ENCODE measurements at regions not wholly inside any gene's neighbourhood (a gene's known extent, or its start where the extent isn't known, plus 50 kb on each side); places are given as distances from the start of the nearest gene placed in this dataset.

DNA sequence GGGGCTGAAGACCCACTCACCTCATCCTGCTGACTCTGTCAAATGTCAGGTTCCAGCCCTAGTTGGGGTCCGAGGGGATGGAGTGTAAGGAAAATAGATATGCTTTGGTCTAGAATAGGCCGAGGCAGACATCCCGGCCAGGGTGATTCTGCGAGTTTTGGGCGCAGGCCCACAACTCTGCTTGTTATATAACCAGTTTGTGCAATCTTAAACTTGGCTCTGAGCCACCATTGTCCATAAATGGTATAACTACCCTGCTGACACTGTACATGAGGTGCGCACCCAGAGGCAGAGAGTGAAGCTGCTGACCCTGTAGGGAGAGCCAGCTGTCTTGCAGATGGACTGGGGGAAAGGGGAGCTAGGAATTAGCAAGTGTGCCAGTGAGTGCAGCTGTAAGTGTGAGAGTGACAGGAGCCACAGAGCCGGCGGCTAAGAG, 1388.8 kb downstream of the AMY1C start:
- H3K4me1 Mint-ChIP-seq = no peaks in the 10 kb centered on the region
- no peak overlapping the region for H3K4me3 ChIP-seq (ENCODE audit: control insufficient read depth in 1 of 2, extremely low read depth in 1 of 2, low read length in 1 of 2)
- peaks cover 10 to 28% (median 14%) of the 10 kb centered on the region in 3 donors for H3K9me3 Mint-ChIP-seq
- ChIA-PET POLR2A (no interaction called here), CTCF (no interaction called here)
- WGBS (ENCODE audit: insufficient coverage) = 96% methylated on average over 5 of the region's 8 CpGs
- H3K4me1 ChIP-seq (ENCODE audit: control insufficient read depth in 1 of 2, extremely low read depth in 1 of 2, insufficient read depth in 2 of 2, low read length in 2 of 2) = no peaks in the 10 kb centered on the region
- DNase-seq (no peak), ATAC-seq (replicated peaks in 1 of 4) (no peak)
- H3K9me3 ChIP-seq = no peaks in the 10 kb centered on the region
- no peaks in the 10 kb centered on the region for H3K36me3 Mint-ChIP-seq
- no peaks in the 10 kb centered on the region for H3K27me3 ChIP-seq (replicated peaks in 1 of 2; ENCODE audit: control insufficient read depth in 2 of 2, extremely low read depth in 1 of 2, insufficient read depth in 2 of 2, low read length in 1 of 2)
- H3K27me3 Mint-ChIP-seq = no peaks in the 10 kb centered on the region
- no peak overlapping the region for H3K27ac ChIP-seq (ENCODE audit: low read length)
- no peak overlapping the region for H3K27ac Mint-ChIP-seq
- no peaks in the 10 kb centered on the region for H3K36me3 ChIP-seq (ENCODE audit: control insufficient read depth in 2 of 2, extremely low read depth in 1 of 2, insufficient read depth in 1 of 2, low read length in 1 of 2)
- no peak overlapping the region for H3K4me3 Mint-ChIP-seq

DNA sequence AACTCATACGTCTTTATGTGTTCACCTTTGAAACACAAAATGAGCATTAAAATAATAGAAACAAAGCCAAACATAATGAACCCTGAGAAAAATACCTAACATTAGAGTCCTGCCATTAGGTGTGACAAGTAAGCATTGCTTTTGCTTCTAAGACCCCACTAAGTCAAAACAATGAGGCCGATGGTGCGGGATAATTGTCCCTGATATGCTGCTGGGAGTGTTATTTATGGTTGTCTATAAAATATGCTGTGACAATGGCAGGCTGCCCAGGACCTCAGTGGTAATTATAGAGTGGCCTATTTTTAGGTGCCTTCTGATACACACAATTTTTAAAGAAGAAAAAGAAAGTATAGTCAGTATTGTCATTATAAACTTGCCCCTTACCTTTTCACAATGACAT, 1423.1 kb downstream of the AMY1C start:
- Histone ChIP-seq H3K27ac (ENCODE audit: low read length) (no peak overlapping the region), H3K36me3 (ENCODE audit: control insufficient read depth in 2 of 2, extremely low read depth in 1 of 2, insufficient read depth in 1 of 2, low read length in 1 of 2) (no peaks in the 10 kb centered on the region), H3K9me3 (no peaks in the 10 kb centered on the region), H3K4me3 (ENCODE audit: control insufficient read depth in 1 of 2, extremely low read depth in 1 of 2, low read length in 1 of 2) (no peak overlapping the region), H3K4me1 (ENCODE audit: control insufficient read depth in 1 of 2, extremely low read depth in 1 of 2, insufficient read depth in 2 of 2, low read length in 2 of 2) (no peaks in the 10 kb centered on the region), H3K27me3 (replicated peaks in 1 of 2; ENCODE audit: control insufficient read depth in 2 of 2, extremely low read depth in 1 of 2, insufficient read depth in 2 of 2, low read length in 1 of 2) (no peaks in the 10 kb centered on the region)
- no CpG with 5 or more reads among the region's 3 CpGs for WGBS (ENCODE audit: insufficient coverage)
- no peaks in the 10 kb centered on the region for H3K27me3 Mint-ChIP-seq
- no peaks in the 10 kb centered on the region for H3K36me3 Mint-ChIP-seq
- ChIA-PET POLR2A (no interaction called here), CTCF (no interaction called here)
- DNase-seq (no peak), ATAC-seq (replicated peaks in 1 of 4) (no peak)
- no peak overlapping the region for H3K4me3 Mint-ChIP-seq
- no peak overlapping the region for H3K27ac Mint-ChIP-seq
- peaks cover 11 to 21% (median 12%) of the 10 kb centered on the region in 3 donors for H3K9me3 Mint-ChIP-seq
- H3K4me1 Mint-ChIP-seq = no peaks in the 10 kb centered on the region

DNA sequence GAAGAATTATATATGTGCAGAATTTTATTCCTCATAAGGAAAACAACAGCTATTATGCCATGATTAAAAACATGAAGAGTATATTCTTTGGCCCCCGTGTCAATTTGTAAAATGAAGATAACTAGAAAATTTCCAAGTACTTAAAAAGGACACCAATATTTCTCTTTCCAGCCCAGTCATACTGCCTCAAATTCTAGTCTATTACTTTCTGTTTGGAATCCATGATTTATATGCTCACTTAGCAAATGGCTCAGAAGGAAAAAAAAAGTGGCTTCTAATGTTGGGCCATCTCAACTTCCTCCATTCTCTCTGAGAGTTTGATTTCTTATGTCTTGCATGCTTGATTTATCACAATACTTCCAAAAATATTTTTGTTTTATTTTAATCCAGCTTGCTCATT, 1431.1 kb downstream of the AMY1C start:
- H3K4me3 ChIP-seq (ENCODE audit: control insufficient read depth in 1 of 2, extremely low read depth in 1 of 2, low read length in 1 of 2) = no peak overlapping the region
- H3K27me3 ChIP-seq (replicated peaks in 1 of 2; ENCODE audit: control insufficient read depth in 2 of 2, extremely low read depth in 1 of 2, insufficient read depth in 2 of 2, low read length in 1 of 2) = no peaks in the 10 kb centered on the region
- WGBS (ENCODE audit: insufficient coverage) = no CpG with 5 or more reads among the region's 1 CpG
- POLR2A ChIA-PET = no interaction called here
- Mint-ChIP-seq H3K4me1 (no peaks in the 10 kb centered on the region), H3K9me3 (peaks cover 0 to 28% (median 5%) of the 10 kb centered on the region in 3 donors), H3K27me3 (no peaks in the 10 kb centered on the region), H3K36me3 (no peaks in the 10 kb centered on the region), H3K27ac (no peak overlapping the region), H3K4me3 (no peak overlapping the region)
- DNase-seq (no peak), ATAC-seq (replicated peaks in 1 of 4) (no peak)
- no peaks in the 10 kb centered on the region for H3K4me1 ChIP-seq (ENCODE audit: control insufficient read depth in 1 of 2, extremely low read depth in 1 of 2, insufficient read depth in 2 of 2, low read length in 2 of 2)
- H3K36me3 ChIP-seq (ENCODE audit: control insufficient read depth in 2 of 2, extremely low read depth in 1 of 2, insufficient read depth in 1 of 2, low read length in 1 of 2) = no peaks in the 10 kb centered on the region
- peaks cover 6% of the 10 kb centered on the region for H3K9me3 ChIP-seq
- CTCF ChIA-PET = no interaction called here
- H3K27ac ChIP-seq (ENCODE audit: low read length) = no peak overlapping the region

- H3K9me3 ChIP-seq = no peaks in the 10 kb centered on the region
- ATAC-seq (replicated peaks in 1 of 4) = no peak
- DNase-seq = no peak
- H3K4me1 Mint-ChIP-seq = no peaks in the 10 kb centered on the region
- H3K4me3 ChIP-seq (ENCODE audit: control insufficient read depth in 1 of 2, extremely low read depth in 1 of 2, low read length in 1 of 2) = no peak overlapping the region
- H3K9me3 Mint-ChIP-seq = peaks cover 5 to 30% (median 14%) of the 10 kb centered on the region in 3 donors
- no peaks in the 10 kb centered on the region for H3K27me3 ChIP-seq (replicated peaks in 1 of 2; ENCODE audit: control insufficient read depth in 2 of 2, extremely low read depth in 1 of 2, insufficient read depth in 2 of 2, low read length in 1 of 2)
- no peak overlapping the region for H3K4me3 Mint-ChIP-seq
- no peaks in the 10 kb centered on the region for H3K36me3 ChIP-seq (ENCODE audit: control insufficient read depth in 2 of 2, extremely low read depth in 1 of 2, insufficient read depth in 1 of 2, low read length in 1 of 2)
- no peaks in the 10 kb centered on the region for H3K27me3 Mint-ChIP-seq
- H3K27ac ChIP-seq (ENCODE audit: low read length) = no peak overlapping the region
- no peak overlapping the region for H3K27ac Mint-ChIP-seq
- ChIA-PET CTCF (interaction anchor here in 1 of 2 donors (0.6 kb wide), 1 partner anchor 911 kb away, joined by 3 read pairs; no protein-coding TSS in a partner anchor), POLR2A (no interaction called here)
- no peaks in the 10 kb centered on the region for H3K4me1 ChIP-seq (ENCODE audit: control insufficient read depth in 1 of 2, extremely low read depth in 1 of 2, insufficient read depth in 2 of 2, low read length in 2 of 2)
- no peaks in the 10 kb centered on the region for H3K36me3 Mint-ChIP-seq
- 88% methylated on average over 5 of the region's 5 CpGs for WGBS (ENCODE audit: insufficient coverage)
These were observed 1455.2 kb downstream of the AMY1C start for GRCh38 chr1:105204836-105205371.

- Histone ChIP-seq H3K4me3 (ENCODE audit: control insufficient read depth in 1 of 2, extremely low read depth in 1 of 2, low read length in 1 of 2) (no peak overlapping the region), H3K27ac (ENCODE audit: low read length) (no peak overlapping the region), H3K36me3 (ENCODE audit: control insufficient read depth in 2 of 2, extremely low read depth in 1 of 2, insufficient read depth in 1 of 2, low read length in 1 of 2) (no peaks in the 10 kb centered on the region), H3K4me1 (ENCODE audit: control insufficient read depth in 1 of 2, extremely low read depth in 1 of 2, insufficient read depth in 2 of 2, low read length in 2 of 2) (no peaks in the 10 kb centered on the region), H3K27me3 (replicated peaks in 1 of 2; ENCODE audit: control insufficient read depth in 2 of 2, extremely low read depth in 1 of 2, insufficient read depth in 2 of 2, low read length in 1 of 2) (no peaks in the 10 kb centered on the region), H3K9me3 (no peaks in the 10 kb centered on the region)
- ATAC-seq (replicated peaks in 1 of 4) (no peak), DNase-seq (no peak)
- Mint-ChIP-seq H3K4me1 (no peaks in the 10 kb centered on the region), H3K9me3 (peaks cover 17 to 52% (median 29%) of the 10 kb centered on the region in 3 donors), H3K4me3 (no peak overlapping the region), H3K27me3 (no peaks in the 10 kb centered on the region), H3K36me3 (no peaks in the 10 kb centered on the region), H3K27ac (no peak overlapping the region)
- no CpG with 5 or more reads among the region's 3 CpGs for WGBS (ENCODE audit: insufficient coverage)
- POLR2A ChIA-PET = no interaction called here
- CTCF ChIA-PET = no interaction called here
These were observed 1458.9 kb downstream of the AMY1C start for GRCh38 chr1:105208581-105208980.

GRCh38 chr1:105210747-105211146, 1461.0 kb downstream of the AMY1C start:
- Mint-ChIP-seq H3K4me3 (no peak overlapping the region), H3K9me3 (peaks cover 17 to 47% (median 22%) of the 10 kb centered on the region in 3 donors), H3K36me3 (no peaks in the 10 kb centered on the region), H3K27ac (no peak overlapping the region), H3K4me1 (no peaks in the 10 kb centered on the region), H3K27me3 (no peaks in the 10 kb centered on the region)
- CTCF ChIA-PET = no interaction called here
- Histone ChIP-seq H3K4me1 (ENCODE audit: control insufficient read depth in 1 of 2, extremely low read depth in 1 of 2, insufficient read depth in 2 of 2, low read length in 2 of 2) (no peaks in the 10 kb centered on the region), H3K36me3 (ENCODE audit: control insufficient read depth in 2 of 2, extremely low read depth in 1 of 2, insufficient read depth in 1 of 2, low read length in 1 of 2) (no peaks in the 10 kb centered on the region), H3K27me3 (replicated peaks in 1 of 2; ENCODE audit: control insufficient read depth in 2 of 2, extremely low read depth in 1 of 2, insufficient read depth in 2 of 2, low read length in 1 of 2) (no peaks in the 10 kb centered on the region), H3K27ac (ENCODE audit: low read length) (no peak overlapping the region), H3K4me3 (ENCODE audit: control insufficient read depth in 1 of 2, extremely low read depth in 1 of 2, low read length in 1 of 2) (no peak overlapping the region), H3K9me3 (no peaks in the 10 kb centered on the region)
- DNase-seq (no peak), ATAC-seq (replicated peaks in 1 of 4) (no peak)
- POLR2A ChIA-PET = no interaction called here

GRCh38 chr1:105231378-105231777, 1481.7 kb downstream of the AMY1C start:
- no CpG with 5 or more reads among the region's 1 CpG for WGBS (ENCODE audit: insufficient coverage)
- no peak for DNase-seq
- H3K4me3 ChIP-seq (ENCODE audit: control insufficient read depth in 1 of 2, extremely low read depth in 1 of 2, low read length in 1 of 2) = no peak overlapping the region
- no peaks in the 10 kb centered on the region for H3K4me1 ChIP-seq (ENCODE audit: control insufficient read depth in 1 of 2, extremely low read depth in 1 of 2, insufficient read depth in 2 of 2, low read length in 2 of 2)
- no peaks in the 10 kb centered on the region for H3K9me3 ChIP-seq
- no peak overlapping the region for H3K4me3 Mint-ChIP-seq
- no peaks in the 10 kb centered on the region for H3K27me3 Mint-ChIP-seq
- no peak overlapping the region for H3K27ac Mint-ChIP-seq
- no peak for ATAC-seq (replicated peaks in 1 of 4)
- H3K9me3 Mint-ChIP-seq = peaks cover 11 to 22% (median 12%) of the 10 kb centered on the region in 3 donors
- no peaks in the 10 kb centered on the region for H3K36me3 ChIP-seq (ENCODE audit: control insufficient read depth in 2 of 2, extremely low read depth in 1 of 2, insufficient read depth in 1 of 2, low read length in 1 of 2)
- no peaks in the 10 kb centered on the region for H3K4me1 Mint-ChIP-seq
- no peaks in the 10 kb centered on the region for H3K27me3 ChIP-seq (replicated peaks in 1 of 2; ENCODE audit: control insufficient read depth in 2 of 2, extremely low read depth in 1 of 2, insufficient read depth in 2 of 2, low read length in 1 of 2)
- H3K27ac ChIP-seq (ENCODE audit: low read length) = no peak overlapping the region
- ChIA-PET CTCF (no interaction called here), POLR2A (no interaction called here)
- H3K36me3 Mint-ChIP-seq = no peaks in the 10 kb centered on the region
